OCI-LY7 (cell line): ENCODE measurements at regions not wholly inside any gene's neighbourhood (a gene's known extent, or its start where the extent isn't known, plus 50 kb on each side); places are given as distances from the start of the nearest gene placed in this dataset.

ENCODE experiments used
- BruUV-seq: library from RNA; stranded (reverse); fragments of 400-500 nt; replicated peaks from 2 replicates; lab custom pipeline; 2021; lab: Mats Ljungman, UMichigan
- CTCF ChIA-PET: fragments of 300-600 bp; sonication (Branson Sonifier 250); formaldehyde crosslinking; loops from one replicate; lab custom pipeline; 2022; ENCODE audit warnings: antibody characterized with exemption; ENCODE audit not compliant: unreplicated experiment; lab: Charles Lee
- POLR2A ChIA-PET: fragments of 300-600 bp; sonication (Branson Sonifier 250); formaldehyde crosslinking; loops from one replicate; lab custom pipeline; 2022; ENCODE audit warnings: antibody characterized with exemption; lab: Charles Lee
- DNase-seq: peaks from one replicate; pipeline ENCODE4 v3.0.0-alpha.2; 2015; ENCODE audit warnings: low spot score
- H2AFZ ChIP-seq: fragments of 200-600 bp; sonication (generic), shearing (Covaris generic); 2 replicates; pipeline ENCODE4 v1.6.1; 2014; ENCODE audit warnings: mild to moderate bottlenecking, antibody characterized with exemption, low read length, moderate library complexity
- H3K27ac ChIP-seq: fragments of 200-600 bp; sonication (generic); 2 replicates; pipeline ENCODE4 v1.5.1; 2014; ENCODE audit warnings: mixed run types, low read depth, mild to moderate bottlenecking, moderate library complexity, low read length, inconsistent platforms; ENCODE audit not compliant: poor library complexity, severe bottlenecking
- H3K36me3 ChIP-seq: fragments of 200-600 bp; sonication (generic); 2 replicates; pipeline ENCODE4 v1.6.1; 2014; ENCODE audit warnings: mild to moderate bottlenecking, antibody characterized with exemption, low read length, moderate library complexity, mixed read lengths; ENCODE audit not compliant: insufficient read depth
- H3K4me1 ChIP-seq: fragments of 200-600 bp; sonication (generic); 2 replicates; pipeline ENCODE4 v1.5.1; 2014; ENCODE audit warnings: mild to moderate bottlenecking, low read length; ENCODE audit not compliant: insufficient read depth, poor library complexity, severe bottlenecking
- H3K4me2 ChIP-seq: fragments of 200-600 bp; sonication (generic); 2 replicates; pipeline ENCODE4 v1.6.1; 2014; ENCODE audit warnings: mild to moderate bottlenecking, low read length
- H3K4me3 ChIP-seq: fragments of 200-600 bp; sonication (generic); 2 replicates; pipeline ENCODE4 v1.5.1; 2014; ENCODE audit warnings: mild to moderate bottlenecking, low read depth, low read length; ENCODE audit not compliant: poor library complexity, severe bottlenecking
- H3K79me2 ChIP-seq: fragments of 200-600 bp; sonication (generic); 2 replicates; pipeline ENCODE4 v1.6.1; 2016; ENCODE audit warnings: low read depth, mild to moderate bottlenecking, low read length, moderate library complexity, mixed read lengths; ENCODE audit not compliant: insufficient read depth
- H3K9me2 ChIP-seq: fragments of 200-600 bp; sonication (generic); 2 replicates; pipeline ENCODE4 v1.6.1; 2016; ENCODE audit warnings: mild to moderate bottlenecking, low read length, mixed read lengths; ENCODE audit not compliant: insufficient read depth
- H3K9me3 ChIP-seq: fragments of 200-600 bp; sonication (generic); 2 replicates; pipeline ENCODE4 v1.6.1; 2014; ENCODE audit warnings: mild to moderate bottlenecking, mixed run types, low read length, mixed read lengths
- H4K20me1 ChIP-seq: fragments of 200-600 bp; sonication (generic); 2 replicates; pipeline ENCODE4 v1.6.1; 2014; ENCODE audit warnings: mild to moderate bottlenecking, antibody characterized with exemption, low read length, moderate library complexity, mixed read lengths; ENCODE audit not compliant: insufficient read depth
- EZH2phosphoT487 ChIP-seq: fragments of 200-600 bp; sonication (generic); IDR thresholded peaks from 2 replicates; pipeline ENCODE4 v1.6.1; 2018; ENCODE audit warnings: low read depth, borderline replicate concordance, mild to moderate bottlenecking, mixed run types, antibody characterized with exemption, low read length, moderate library complexity, mixed read lengths
- intact Hi-C: fragments of 100-400 bp; cut with micrococcal nuclease; formaldehyde crosslinking; loops from one replicate; pipeline ENCODE4 v1.10.0; 2022; ENCODE audit not compliant: unreplicated experiment
- TF ChIP-seq, protein P1 (sequence below): fragments of 200-600 bp; sonication (generic); conservative IDR thresholded peaks from 2 replicates; pipeline ENCODE4 v1.5.1; 2014; ENCODE audit warnings: mild to moderate bottlenecking, antibody characterized with exemption, low read length, moderate library complexity, mixed read lengths

DNA sequence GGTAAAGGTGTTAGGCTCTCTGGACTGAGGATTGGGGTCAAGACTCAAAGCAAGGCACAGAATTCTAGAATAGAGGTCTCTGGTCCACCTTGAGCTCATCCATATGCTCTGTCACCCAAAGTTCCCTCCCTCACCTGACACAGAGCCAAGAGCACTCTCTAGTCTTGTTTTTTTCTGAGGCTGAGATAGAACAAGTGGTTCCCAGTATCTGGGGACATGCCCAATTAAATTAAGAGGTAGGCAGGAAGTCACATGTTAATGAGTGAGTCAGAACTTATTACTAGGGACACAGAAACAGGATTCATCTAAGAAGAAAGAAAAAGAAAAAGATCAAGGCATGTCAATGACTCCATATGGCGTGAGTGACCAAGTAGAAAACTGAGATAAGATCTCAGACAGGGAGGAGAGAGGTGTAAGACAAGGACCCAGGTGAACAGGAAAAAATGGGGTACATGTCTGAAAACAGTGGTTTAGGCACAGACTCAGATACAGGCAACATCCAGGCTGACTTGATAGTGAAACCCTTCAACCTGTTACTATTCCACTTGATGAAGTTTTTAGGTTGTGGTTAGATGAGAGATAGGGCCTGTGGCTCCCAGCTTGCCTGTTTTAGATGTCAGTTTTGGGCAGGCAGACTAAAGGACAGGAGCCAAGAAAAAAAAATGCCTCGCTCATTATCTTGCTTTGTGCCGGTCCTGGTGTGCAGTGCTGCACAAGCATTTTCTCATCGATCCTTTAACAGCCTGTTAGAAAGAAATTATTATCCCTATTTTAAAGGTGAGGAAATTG lies 609.9 kb downstream of the CCSER2 start:
- POLR2A ChIA-PET = interaction anchor here (0.6 kb wide), 1 partner anchor 97 kb away, joined by 5 read pairs; no protein-coding TSS in a partner anchor
- no TSS peak for BruUV-seq

DNA sequence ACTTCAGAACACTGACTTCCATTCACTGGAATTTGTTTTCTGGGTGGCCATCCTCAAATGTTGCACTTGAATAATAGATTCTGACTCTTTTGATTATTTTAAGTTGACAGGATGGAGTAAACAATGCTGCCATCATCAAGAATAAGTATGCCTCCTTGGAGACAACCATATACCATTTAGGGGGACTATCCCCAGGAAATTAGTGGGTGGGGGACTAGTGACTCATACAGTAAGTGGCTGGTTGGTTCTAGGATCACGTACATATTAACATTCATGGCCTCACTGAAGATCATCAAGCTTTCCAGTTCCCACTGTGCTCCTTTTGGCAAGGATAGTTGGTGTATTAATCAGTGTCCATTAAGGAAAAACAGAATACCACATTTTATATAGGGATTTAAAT lies 615.2 kb downstream of the CCSER2 start:
- Histone ChIP-seq H3K36me3 (no peaks in the 10 kb centered on the region), H3K27ac (no peak overlapping the region), H3K4me3 (no peak overlapping the region), H3K4me2 (no peak overlapping the region), H3K9me3 (no peaks in the 10 kb centered on the region), H3K79me2 (no peaks in the 10 kb centered on the region), H2AFZ (no peak overlapping the region), H3K9me2 (0 out of 2 replicates have a peak, but pooled peaks cover 3% of the 10 kb centered on the region), H3K4me1 (no peaks in the 10 kb centered on the region), H4K20me1 (no peaks in the 10 kb centered on the region)
- no peak for DNase-seq
- no TSS peak for BruUV-seq
- TF ChIP-seq, protein P1, sequence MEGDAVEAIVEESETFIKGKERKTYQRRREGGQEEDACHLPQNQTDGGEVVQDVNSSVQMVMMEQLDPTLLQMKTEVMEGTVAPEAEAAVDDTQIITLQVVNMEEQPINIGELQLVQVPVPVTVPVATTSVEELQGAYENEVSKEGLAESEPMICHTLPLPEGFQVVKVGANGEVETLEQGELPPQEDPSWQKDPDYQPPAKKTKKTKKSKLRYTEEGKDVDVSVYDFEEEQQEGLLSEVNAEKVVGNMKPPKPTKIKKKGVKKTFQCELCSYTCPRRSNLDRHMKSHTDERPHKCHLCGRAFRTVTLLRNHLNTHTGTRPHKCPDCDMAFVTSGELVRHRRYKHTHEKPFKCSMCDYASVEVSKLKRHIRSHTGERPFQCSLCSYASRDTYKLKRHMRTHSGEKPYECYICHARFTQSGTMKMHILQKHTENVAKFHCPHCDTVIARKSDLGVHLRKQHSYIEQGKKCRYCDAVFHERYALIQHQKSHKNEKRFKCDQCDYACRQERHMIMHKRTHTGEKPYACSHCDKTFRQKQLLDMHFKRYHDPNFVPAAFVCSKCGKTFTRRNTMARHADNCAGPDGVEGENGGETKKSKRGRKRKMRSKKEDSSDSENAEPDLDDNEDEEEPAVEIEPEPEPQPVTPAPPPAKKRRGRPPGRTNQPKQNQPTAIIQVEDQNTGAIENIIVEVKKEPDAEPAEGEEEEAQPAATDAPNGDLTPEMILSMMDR = no peak
- TF ChIP-seq EZH2phosphoT487 = no peak
- intact Hi-C loops = no loop called here
- ChIA-PET POLR2A (interaction anchor here (0.6 to 1.3 kb wide), 2 partner anchors 14 to 923 kb away, joined by 3 read pairs; no protein-coding TSS in a partner anchor), CTCF (no interaction called here)

More for the DNA sequence above, 609.9 kb downstream of the CCSER2 start:
- Histone ChIP-seq H2AFZ (no peak overlapping the region), H3K4me1 (no peaks in the 10 kb centered on the region), H3K9me2 (0 out of 2 replicates have a peak, but pooled peaks cover 3% of the 10 kb centered on the region), H3K9me3 (no peaks in the 10 kb centered on the region), H4K20me1 (no peaks in the 10 kb centered on the region), H3K36me3 (no peaks in the 10 kb centered on the region), H3K4me3 (no peak overlapping the region), H3K79me2 (no peaks in the 10 kb centered on the region), H3K27ac (no peak overlapping the region), H3K4me2 (no peak overlapping the region)
- intact Hi-C loops = no loop called here
- DNase-seq = no peak
- no peak for TF ChIP-seq EZH2phosphoT487
- TF ChIP-seq, protein P1 = no peak
- CTCF ChIA-PET = no interaction called here

DNA sequence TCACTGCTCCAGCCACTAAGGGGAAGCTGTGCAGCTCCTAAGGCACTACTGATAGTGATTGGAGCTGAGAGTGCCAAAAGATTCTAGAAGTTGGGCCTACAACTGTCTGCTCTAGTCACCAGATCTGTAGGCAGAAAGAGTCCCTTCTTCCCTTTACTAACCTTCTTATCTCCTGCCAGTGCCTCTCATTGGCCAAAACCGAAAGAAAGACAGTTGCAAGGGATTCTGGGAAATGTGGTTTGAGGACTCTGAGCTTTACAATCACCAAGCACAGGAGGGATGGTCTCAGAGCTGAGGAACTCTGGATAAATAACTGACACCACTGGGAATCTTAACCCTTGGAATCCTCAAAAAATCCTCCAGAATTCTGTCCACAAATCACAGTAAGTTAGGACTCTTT lies 615.8 kb downstream of the CCSER2 start:
- DNase-seq = peak; percentile 4
- Histone ChIP-seq H3K79me2 (no peaks in the 10 kb centered on the region), H3K9me3 (no peaks in the 10 kb centered on the region), H3K4me3 (no peak overlapping the region), H3K4me1 (no peaks in the 10 kb centered on the region), H4K20me1 (no peaks in the 10 kb centered on the region), H3K36me3 (no peaks in the 10 kb centered on the region), H3K27ac (no peak overlapping the region), H3K9me2 (0 out of 2 replicates have a peak, but pooled peaks cover 3% of the 10 kb centered on the region), H3K4me2 (no peak overlapping the region), H2AFZ (no peak overlapping the region)
- no peak for TF ChIP-seq EZH2phosphoT487
- POLR2A ChIA-PET = interaction anchor here (0.6 to 1.3 kb wide), 2 partner anchors 15 to 922 kb away, joined by 3 read pairs; no protein-coding TSS in a partner anchor
- BruUV-seq = no TSS peak
- intact Hi-C loops = no loop called here
- CTCF ChIA-PET = no interaction called here
